LNCAP (cell line): ENCODE measurements at regions not wholly inside any gene's neighbourhood (a gene's known extent, or its start where the extent isn't known, plus 50 kb on each side); places are given as distances from the start of the nearest gene placed in this dataset.

Source experiments
- CTCF ChIP-seq: fragments of 450-650 bp; IDR thresholded peaks from 2 replicates; pipeline ENCODE4 v1.5.1; 2017; ENCODE audit warnings: mild to moderate bottlenecking

DNA sequence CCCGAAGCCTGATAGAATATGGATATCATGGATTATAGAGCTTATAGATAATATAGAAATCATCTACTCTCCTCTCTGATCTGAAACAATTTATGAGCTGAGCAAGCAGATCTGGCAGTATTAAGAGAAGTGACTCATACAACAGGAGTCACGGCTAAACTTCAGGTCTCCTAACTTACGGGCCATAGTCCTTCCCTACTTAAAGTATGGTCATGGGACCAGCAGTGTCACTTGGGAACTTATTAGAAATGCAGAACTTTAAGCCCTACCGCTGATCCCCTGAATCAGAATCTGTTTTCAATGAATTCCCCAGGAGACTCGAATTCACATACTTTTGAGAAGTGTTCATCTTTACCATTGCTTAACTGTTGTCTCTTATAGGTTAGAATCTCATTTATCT is 195.7 kb upstream of the FANCL start:
- no peak for TF ChIP-seq CTCF

DNA sequence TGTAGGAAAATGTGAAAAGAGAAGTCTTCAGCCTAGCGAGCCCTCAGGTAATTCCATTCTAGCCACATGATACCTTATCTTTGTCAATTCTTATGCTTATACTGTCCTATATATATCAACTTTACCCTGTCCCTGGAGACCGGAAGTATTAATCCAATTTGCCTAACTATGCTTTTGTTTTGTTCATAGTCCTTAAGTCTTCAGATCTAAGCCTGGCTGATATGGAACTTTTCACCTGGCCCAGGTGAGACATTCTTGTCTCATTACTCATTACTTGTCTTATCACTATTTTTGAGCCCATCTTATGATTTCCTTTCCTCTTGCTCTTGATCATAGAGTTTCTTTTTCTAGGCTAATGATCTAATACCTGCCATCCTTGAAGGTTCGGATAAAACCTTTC is 194.1 kb upstream of the FANCL start:
- no peak for TF ChIP-seq CTCF

- TF ChIP-seq CTCF = no peak
Measured at GRCh38 chr2:58434692-58435091, 193.6 kb upstream of the FANCL start.

- TF ChIP-seq CTCF = no peak
Measured at GRCh38 chr2:58432491-58433170, 191.5 kb upstream of the FANCL start.

- no peak for TF ChIP-seq CTCF
Measured at GRCh38 chr2:58429014-58429875, 188.1 kb upstream of the FANCL start.

GRCh38 chr2:58428096-58429013 is 187.2 kb upstream of the FANCL start:
- no peak for TF ChIP-seq CTCF

GRCh38 chr2:58427572-58428095 is 186.5 kb upstream of the FANCL start:
- no peak for TF ChIP-seq CTCF
